ENCODE measurements at regions not wholly inside any gene's neighbourhood (a gene's known extent, or its start where the extent isn't known, plus 50 kb on each side); places are given as distances from the start of the nearest gene placed in this dataset.
"Not testable (repeated sequence)": the region's sequence is repeated elsewhere in the genome, so short reads cannot be mapped to it uniquely, and the experiment has no call there.

DNA sequence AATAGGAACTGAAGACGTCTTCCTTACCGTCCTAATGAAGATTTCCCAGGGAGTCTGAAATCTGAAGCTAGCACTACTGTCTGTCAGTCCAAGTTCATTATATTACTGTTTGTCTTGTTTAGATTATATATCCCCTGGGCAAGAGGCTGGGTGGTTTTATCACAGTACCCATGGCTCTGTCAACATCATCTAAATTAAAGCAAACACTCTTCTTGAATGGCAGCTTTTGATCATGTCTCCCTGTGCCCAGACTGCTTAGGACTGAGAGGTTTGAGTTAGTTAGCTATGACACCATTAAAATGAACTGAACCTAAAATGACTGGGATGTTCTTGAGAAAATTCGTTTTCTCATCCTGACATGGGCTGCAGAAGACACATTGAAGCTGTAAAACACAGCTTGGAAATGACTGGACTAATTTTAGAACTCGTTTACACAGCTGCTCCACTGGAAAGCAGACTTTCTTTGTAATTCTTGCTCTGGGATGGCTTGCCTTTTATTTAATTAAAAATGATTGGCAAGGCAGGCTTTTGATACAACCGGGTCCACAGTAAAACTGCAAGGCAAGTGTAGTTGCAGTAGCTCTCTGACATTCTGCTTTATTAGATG lies 243.5 kb downstream of the MFSD1 start:
- no peak for DNase-seq (ENCODE audit: low read depth)

DNA sequence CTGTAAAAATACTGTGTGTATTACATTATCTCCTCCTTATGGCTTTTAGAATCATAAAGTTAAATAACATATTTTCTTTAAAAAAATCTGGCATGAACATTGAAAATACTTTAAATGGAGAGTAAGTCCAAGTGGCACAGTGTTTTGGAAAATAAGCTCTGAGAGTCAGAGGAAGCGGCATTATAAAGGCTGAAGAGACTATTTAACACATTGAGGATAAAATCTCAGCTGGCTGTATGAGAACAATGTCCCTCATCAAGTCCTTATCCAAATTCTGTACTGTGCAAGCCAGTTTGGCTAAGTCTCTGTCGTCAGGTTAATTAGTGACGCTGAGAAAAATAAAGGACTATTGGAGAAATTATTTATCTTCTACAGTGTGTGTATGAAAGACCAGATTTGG lies 245.5 kb downstream of the MFSD1 start:
- DNase-seq (ENCODE audit: low read depth), result no peak

- DNase-seq (ENCODE audit: low read depth), result not testable (repeated sequence)
Observed at GRCh38 chr3:159052494-159052893, 250.6 kb downstream of the MFSD1 start.

GRCh38 chr3:159057621-159058020 lies 255.8 kb downstream of the MFSD1 start:
- no peak for DNase-seq (ENCODE audit: low read depth)

GRCh38 chr3:159058859-159059258 lies 257.0 kb downstream of the MFSD1 start:
- DNase-seq (ENCODE audit: low read depth), result no peak

- no peak for DNase-seq (ENCODE audit: low read depth)
Observed at GRCh38 chr3:159059395-159059794, 257.5 kb downstream of the MFSD1 start.

DNA sequence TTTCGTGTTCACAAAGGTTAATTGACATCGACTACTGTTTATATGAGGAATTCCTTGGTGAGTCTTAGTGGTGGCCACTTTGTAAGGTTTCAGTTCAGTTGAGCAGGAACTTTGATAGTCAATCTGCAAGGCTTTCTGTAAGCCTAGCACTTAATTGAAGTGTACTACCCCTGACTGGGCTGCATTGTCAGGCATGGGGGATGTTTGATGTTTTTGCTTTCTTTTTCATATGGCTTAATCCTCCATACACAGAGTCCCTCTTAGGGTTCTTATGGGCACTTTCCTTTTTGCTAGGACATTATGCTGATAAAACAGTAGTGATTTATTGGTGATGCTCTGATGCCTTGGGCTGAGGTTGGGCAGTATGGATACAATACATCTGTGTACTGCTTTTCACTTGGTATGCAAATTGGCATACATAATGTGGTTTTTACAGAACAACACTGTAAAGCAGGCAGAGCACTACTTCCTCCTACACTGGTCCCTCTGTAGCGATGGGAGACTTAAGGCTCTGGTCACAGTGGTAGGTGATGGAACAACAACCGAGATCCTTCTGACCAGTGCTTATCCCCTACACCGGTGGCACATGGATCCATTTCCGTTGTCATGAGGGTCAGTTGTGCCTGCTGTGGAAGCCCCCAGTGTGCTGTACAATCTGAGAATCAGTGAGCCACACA lies 261.0 kb downstream of the MFSD1 start:
- DNase-seq (ENCODE audit: low read depth), result no peak

DNA sequence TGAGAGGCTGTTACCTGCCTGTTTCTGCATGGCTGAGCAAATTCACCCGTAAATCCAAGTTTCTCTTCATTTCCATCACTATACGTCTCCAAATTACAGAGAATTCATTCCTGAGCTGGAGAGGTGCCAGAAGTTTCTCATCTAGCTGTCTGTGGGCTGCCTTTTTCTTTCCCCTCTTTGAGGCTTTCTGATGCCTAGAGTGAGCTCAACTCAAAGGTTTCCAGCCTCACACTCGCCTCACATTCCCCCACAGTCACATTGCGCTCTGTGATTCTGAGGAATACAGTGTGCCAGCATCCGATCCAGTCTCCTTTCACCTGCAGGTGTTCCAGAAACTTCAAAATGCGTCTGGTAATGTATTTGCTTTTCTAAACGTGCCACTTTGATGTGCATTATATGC lies 267.2 kb downstream of the MFSD1 start, which contains the start of gene IQCJ:
TSS of gene IQCJ (plus strand) at position 229 of the 400 bp plus-strand sequence.
- DNase-seq (ENCODE audit: low read depth), result no peak

DNA sequence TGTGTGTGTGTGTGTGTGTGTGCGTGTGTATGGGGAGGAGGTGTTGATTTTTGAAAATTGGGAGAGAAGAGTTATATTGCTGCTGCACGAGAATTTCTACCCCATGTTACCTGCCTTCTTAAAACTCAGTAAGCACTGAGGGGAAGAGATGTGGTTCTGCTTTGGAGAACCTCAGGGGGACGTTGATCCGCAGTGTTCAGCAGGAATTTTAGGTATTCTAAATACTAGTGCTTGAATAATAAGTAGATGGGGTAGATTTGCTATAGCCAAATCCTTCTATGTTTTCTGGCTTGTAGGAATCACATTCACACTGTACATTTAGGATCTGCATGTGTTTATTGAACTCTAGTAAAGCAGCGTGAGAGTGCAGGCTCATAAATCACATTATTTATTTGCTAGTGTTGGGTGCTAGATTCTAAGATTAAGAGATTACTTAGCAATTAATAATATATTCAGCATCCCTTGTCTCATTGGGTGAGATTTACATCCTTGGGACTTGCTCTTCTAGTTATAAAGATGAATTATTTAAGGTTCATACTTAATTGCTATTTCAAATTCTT lies 268.1 kb downstream of the MFSD1 start:
- no peak for DNase-seq (ENCODE audit: low read depth)

DNA sequence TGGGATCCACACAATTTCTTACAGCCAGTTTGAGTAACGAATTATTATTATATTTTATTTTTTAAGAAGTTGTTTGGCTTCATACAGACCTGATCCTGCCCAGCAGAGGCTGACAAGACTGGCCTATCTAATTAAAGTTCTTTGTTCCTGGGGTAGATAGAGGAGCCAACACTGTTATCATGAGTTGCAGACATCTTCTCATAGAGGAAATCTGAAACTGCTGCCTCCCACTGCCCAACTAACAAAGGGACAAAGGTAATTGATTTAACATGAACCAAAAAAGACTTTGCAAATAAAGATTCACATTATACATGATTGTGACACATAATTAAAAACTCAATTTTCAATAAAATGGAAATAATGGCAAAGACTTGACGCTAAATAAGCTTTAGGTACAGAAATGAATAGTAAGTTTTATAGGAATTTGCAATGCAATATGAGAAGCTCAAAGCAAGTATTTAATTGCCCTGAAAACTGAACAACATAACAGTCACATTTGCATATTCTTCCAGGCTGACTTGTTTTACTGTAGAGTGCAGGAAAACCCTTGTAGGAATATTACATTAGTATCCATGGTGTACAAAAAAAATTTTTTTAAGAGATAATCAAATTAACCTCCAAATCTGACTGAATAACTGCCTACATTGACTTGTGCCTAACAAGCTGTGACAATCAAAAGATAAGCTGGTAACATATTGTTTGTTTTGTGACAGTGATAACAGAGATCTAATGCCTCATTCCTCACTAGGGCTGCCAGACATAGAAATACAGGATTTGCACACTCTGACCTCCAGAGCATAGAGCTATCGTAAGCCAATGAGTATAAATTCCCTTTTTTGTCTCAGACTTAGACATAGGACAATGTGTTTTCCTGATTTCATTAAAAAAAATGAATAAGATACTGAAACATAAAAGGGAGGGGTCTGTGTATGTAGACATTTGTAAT lies 273.2 kb downstream of the MFSD1 start:
- DNase-seq (ENCODE audit: low read depth), result no peak

- peak; percentile 78 for DNase-seq (ENCODE audit: low read depth)
Observed at GRCh38 chr3:159077860-159078259, 276.0 kb downstream of the MFSD1 start.

DNA sequence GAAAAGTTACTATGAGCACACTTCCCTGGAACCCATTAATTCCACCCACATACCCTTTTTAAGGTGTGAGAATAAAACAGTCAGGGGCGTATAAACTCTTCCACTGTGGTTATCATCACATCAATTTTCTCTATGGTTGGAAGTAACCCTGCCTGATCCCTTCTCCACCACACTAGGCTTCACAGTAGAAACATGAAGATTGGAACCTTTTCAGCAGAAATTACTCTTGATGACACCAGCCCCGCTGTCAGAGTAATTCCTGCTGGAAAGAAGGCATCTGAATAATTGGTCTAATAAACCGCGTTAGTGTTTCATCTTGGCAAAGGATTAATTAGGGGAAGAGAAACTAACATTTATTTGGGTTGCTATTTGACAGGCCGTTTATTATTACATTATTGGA lies 278.4 kb downstream of the MFSD1 start:
- DNase-seq (ENCODE audit: low read depth), result no peak

DNA sequence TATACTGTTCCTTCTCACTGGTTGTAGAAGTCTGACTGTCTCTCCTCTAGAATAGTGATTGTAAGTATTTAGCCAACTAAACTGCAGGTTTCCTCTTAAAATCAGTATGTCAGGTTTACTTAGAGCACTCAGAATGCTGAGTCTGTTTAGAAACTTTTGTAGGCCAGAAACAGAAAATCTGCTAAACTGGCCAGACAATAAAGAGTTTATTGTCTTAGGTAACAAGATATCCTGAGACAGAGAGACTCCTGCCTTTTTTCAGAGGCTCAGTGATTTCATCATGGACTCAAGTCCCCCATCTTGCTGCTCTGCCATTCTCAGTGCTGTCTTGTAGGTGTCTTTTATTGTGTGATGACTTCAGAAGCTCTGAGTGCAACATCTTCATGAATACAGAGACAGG lies 279.0 kb downstream of the MFSD1 start:
- DNase-seq (ENCODE audit: low read depth), result no peak

DNA sequence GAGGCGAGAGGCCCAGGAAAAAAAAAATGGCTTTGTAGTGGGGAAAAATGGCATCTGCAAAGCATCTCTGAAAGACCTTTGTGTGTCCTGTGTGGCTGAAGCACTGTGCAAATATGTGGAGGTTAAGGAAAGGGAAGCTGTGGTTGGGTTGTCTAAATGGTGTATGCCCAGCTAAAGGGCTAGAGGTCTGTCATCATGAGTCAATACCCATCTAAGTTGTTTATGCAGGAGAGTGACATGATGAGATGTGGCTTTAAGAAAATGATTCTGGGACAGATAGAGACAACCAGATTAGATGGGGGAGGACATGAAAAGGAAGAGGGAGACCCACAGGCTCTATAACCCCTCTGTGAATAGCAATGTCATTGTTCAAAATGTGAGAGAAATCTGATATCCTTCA lies 280.7 kb downstream of the MFSD1 start:
- peak; percentile 35 for DNase-seq (ENCODE audit: low read depth)

- no peak for DNase-seq (ENCODE audit: low read depth)
Observed at GRCh38 chr3:159091936-159092335, 290.1 kb downstream of the MFSD1 start.

DNA sequence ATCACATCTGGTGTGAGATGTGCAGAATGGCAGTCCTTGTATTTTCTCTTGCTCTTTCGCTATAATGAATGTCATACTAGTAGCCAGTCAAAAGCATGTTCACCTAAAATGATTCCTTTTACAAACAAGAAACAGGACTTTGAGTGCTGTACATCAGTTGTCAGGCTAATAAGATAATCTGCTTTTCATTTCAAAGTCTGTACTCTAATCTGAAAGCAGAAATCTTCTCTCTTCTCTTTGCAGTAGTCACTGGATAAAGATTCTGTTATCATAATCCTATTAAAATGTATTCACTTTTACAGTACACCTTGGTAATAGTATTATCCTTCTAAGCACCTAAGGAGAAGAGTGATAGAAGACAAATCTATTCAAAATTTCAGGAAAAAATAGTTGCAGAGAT lies 300.1 kb downstream of the MFSD1 start:
- no peak for DNase-seq (ENCODE audit: low read depth)

DNA sequence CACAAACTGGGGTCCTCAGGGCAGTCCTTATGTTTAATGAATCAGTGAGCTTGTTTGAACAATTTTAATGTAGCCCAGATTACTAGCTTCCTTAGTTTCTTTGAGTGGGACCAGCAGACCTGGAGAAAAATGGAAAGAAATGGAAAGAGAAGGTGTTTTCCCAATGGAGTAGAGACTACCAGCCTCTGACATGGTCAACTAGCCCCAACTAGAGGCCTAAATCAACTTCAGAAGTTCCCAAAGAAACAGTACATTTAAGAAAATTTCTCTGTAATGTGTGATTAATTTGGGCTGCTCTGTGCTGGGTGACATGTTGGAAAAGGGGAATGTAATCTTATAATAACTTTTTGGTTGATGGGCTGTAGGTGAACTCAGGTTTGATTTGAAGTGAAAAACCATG lies 310.9 kb downstream of the MFSD1 start:
- DNase-seq (ENCODE audit: low read depth), result no peak

GRCh38 chr3:159113221-159113875 lies 311.5 kb downstream of the MFSD1 start:
- no peak for DNase-seq (ENCODE audit: low read depth)

- DNase-seq (ENCODE audit: low read depth), result no peak
Observed at GRCh38 chr3:159114582-159114981, 312.7 kb downstream of the MFSD1 start.

GRCh38 chr3:159123877-159124276 lies 322.0 kb downstream of the MFSD1 start:
- DNase-seq (ENCODE audit: low read depth), result no peak

DNA sequence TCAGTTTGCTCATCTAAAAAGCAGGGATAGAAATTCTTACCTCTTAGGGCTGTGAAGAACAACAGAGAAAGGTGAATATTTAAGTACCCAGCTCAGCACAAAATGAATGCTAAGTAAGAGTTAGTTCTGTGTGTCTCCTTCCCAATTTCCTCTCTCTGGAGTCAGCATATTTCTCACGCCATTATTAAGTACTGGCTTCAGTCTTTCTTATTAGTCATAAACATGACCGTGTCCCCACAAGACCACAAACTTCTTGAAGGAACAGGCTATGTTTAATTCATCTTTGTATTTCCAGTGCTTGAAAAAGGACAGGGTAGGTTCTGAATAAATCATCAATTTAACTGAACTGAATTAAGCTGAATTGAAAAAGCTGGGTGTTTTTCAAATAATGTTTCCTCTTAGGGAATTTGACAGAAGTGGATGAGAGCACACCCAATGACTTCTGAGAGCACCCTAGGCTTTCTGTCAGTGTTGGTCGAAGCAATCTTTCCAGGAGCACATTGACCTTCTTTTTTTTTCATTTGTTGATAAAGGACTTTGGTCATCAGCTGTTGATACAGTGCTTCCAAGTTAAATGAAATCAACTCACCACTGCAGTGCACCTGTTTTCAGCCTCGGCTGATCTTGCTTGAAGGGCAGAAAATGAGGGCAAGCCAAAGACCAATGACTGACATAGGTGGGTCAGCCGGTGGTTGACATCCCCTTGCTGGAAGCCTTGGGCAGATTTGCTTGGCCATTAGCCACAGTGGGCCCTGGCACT lies 324.6 kb downstream of the MFSD1 start:
- DNase-seq (ENCODE audit: low read depth), result peak; percentile 10

Data from GM04504 (cell line).